ENCODE measurements at regions not wholly inside any gene's neighbourhood (a gene's known extent, or its start where the extent isn't known, plus 50 kb on each side); places are given as distances from the start of the nearest gene placed in this dataset.

DNA sequence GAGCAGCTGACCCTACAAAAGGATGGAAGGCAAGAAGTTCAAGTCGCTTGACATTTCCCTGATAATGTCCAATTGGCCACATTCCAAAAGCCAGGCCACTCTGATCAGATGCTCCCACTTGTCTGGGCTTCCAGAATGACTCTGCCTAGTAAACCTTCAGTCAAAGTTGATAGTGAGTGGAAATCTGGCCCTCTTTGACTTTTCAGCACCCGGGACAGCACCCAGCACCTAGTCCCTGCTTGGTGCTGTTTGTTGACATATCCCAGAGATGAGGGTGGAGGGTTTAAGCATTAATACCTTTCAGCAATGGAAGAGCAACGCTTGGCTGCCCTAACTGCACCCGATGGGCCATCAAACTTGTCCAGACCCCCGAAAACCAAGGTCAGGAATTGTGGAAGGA is 131.3 kb downstream of the AIPL1 start:
- TF ChIP-seq, protein P1, sequence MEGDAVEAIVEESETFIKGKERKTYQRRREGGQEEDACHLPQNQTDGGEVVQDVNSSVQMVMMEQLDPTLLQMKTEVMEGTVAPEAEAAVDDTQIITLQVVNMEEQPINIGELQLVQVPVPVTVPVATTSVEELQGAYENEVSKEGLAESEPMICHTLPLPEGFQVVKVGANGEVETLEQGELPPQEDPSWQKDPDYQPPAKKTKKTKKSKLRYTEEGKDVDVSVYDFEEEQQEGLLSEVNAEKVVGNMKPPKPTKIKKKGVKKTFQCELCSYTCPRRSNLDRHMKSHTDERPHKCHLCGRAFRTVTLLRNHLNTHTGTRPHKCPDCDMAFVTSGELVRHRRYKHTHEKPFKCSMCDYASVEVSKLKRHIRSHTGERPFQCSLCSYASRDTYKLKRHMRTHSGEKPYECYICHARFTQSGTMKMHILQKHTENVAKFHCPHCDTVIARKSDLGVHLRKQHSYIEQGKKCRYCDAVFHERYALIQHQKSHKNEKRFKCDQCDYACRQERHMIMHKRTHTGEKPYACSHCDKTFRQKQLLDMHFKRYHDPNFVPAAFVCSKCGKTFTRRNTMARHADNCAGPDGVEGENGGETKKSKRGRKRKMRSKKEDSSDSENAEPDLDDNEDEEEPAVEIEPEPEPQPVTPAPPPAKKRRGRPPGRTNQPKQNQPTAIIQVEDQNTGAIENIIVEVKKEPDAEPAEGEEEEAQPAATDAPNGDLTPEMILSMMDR (IDR thresholded peaks at IDR 0.05), result no peak
- TF ChIP-seq POLR2A (IDR thresholded peaks at IDR 0.05) (no peak), POLR2AphosphoS5 (IDR thresholded peaks at IDR 0.05) (no peak)
